Fibroblast of lung (primary cell): ENCODE measurements at regions not wholly inside any gene's neighbourhood (a gene's known extent, or its start where the extent isn't known, plus 50 kb on each side); places are given as distances from the start of the nearest gene placed in this dataset.

Experiments used
- DNase-seq, 2 donors: peaks; one replicate each; pipeline versions ENCODE4 v3.0.0 to v3.0.0-alpha.2; 2010; ENCODE audit warnings: low read depth in 2 of 2
- H2AFZ ChIP-seq: 2 replicates; pipeline ENCODE4 v1.5.1; 2012; ENCODE audit warnings: low read length, control low read depth, inconsistent platforms
- H3K27ac ChIP-seq: 2 replicates; pipeline ENCODE4 v1.5.1; 2011; ENCODE audit warnings: low read length, control low read depth; ENCODE audit not compliant: insufficient read depth
- H3K27me3 ChIP-seq: 2 replicates; pipeline ENCODE4 v1.5.1; 2011; ENCODE audit warnings: mild to moderate bottlenecking, low read length; ENCODE audit not compliant: control insufficient read depth, insufficient read depth
- H3K36me3 ChIP-seq: 2 replicates; pipeline ENCODE4 v1.5.1; 2011; ENCODE audit warnings: low read length; ENCODE audit not compliant: control insufficient read depth, insufficient read depth
- H3K4me1 ChIP-seq: 2 replicates; pipeline ENCODE4 v1.5.1; 2011; ENCODE audit warnings: low read length; ENCODE audit not compliant: control insufficient read depth, insufficient read depth; ENCODE audit errors: extremely low read depth
- H3K4me2 ChIP-seq: 2 replicates; pipeline ENCODE4 v1.5.1; 2011; ENCODE audit warnings: low read length, control low read depth; ENCODE audit not compliant: insufficient read depth; ENCODE audit errors: extremely low read depth
- H3K4me3 ChIP-seq, 4 experiments: fragments of 200-600 bp in 1 of 4; sonication (generic) in 1 of 4; replicated peaks in 1 of 4; 2 replicates each; pipeline ENCODE4 v1.5.1; 2011 to 2016; ENCODE audit warnings: low read length in 4 of 4, low read depth in 3 of 4, mild to moderate bottlenecking in 3 of 4, control low read depth in 2 of 4, inconsistent platforms in 1 of 4, mixed read lengths in 1 of 4; ENCODE audit not compliant: insufficient read depth in 1 of 4; ENCODE audit errors: control extremely low read depth in 1 of 4
- H3K79me2 ChIP-seq: 2 replicates; pipeline ENCODE4 v1.5.1; 2012; ENCODE audit warnings: mild to moderate bottlenecking, low read length, inconsistent platforms; ENCODE audit not compliant: control insufficient read depth, insufficient read depth
- H3K9ac ChIP-seq: 2 replicates; pipeline ENCODE4 v1.5.1; 2011; ENCODE audit warnings: mild to moderate bottlenecking, low read length, control low read depth; ENCODE audit not compliant: insufficient read depth
- H3K9me3 ChIP-seq: 2 replicates; pipeline ENCODE4 v1.5.1; 2012; ENCODE audit warnings: low read depth, low read length; ENCODE audit not compliant: control insufficient read depth, insufficient read depth
- H4K20me1 ChIP-seq: 2 replicates; pipeline ENCODE4 v1.5.1; 2011; ENCODE audit warnings: low read length; ENCODE audit not compliant: control insufficient read depth, insufficient read depth; ENCODE audit errors: extremely low read depth
- CTCF ChIP-seq, 2 donors: IDR thresholded peaks in 1 of 2; conservative IDR thresholded peaks in 1 of 2; 1 replicate in 1 of 2; 2 replicates in 1 of 2; pipeline ENCODE4 v1.5.1; 2011 to 2012; ENCODE audit warnings: low read length in 2 of 2, control low read depth in 1 of 2, inconsistent platforms in 1 of 2, low read depth in 1 of 2, mild to moderate bottlenecking in 1 of 2
- EZH2 ChIP-seq: IDR thresholded peaks from 2 replicates; pipeline ENCODE4 v1.5.1; 2012; ENCODE audit warnings: low read length, control low read depth, mild to moderate bottlenecking; ENCODE audit errors: missing control alignments

- H3K79me2 ChIP-seq, result no peaks in the 10 kb centered on the region
- H3K27ac ChIP-seq, result no peak overlapping the region
- no peaks in the 10 kb centered on the region for H3K36me3 ChIP-seq
- TF ChIP-seq CTCF (conservative IDR thresholded peaks at IDR 0.05 in 1 of 2, IDR thresholded peaks at IDR 0.05 in 1 of 2; ENCODE audit: low read depth in 1 of 2, low read length in 2 of 2) (no peak), EZH2 (no peak)
- H4K20me1 ChIP-seq, result no peaks in the 10 kb centered on the region
- no peak overlapping the region for H2AFZ ChIP-seq
- H3K4me3 ChIP-seq, result no peak overlapping the region
- no peaks in the 10 kb centered on the region for H3K9me3 ChIP-seq
- no peak overlapping the region for H3K9ac ChIP-seq
- no peak overlapping the region for H3K4me2 ChIP-seq
- H3K4me1 ChIP-seq, result no peaks in the 10 kb centered on the region
- no peak for DNase-seq
- H3K27me3 ChIP-seq, result no peaks in the 10 kb centered on the region
Measured at GRCh38 chr12:16716928-16717327, 111.0 kb upstream of the LMO3 start.

- H2AFZ ChIP-seq, result no peak overlapping the region
- no peaks in the 10 kb centered on the region for H3K4me1 ChIP-seq
- H3K27me3 ChIP-seq, result no peaks in the 10 kb centered on the region
- no peak overlapping the region for H3K4me2 ChIP-seq
- H3K4me3 ChIP-seq, result no peak overlapping the region
- no peaks in the 10 kb centered on the region for H3K9me3 ChIP-seq
- no peak for DNase-seq
- TF ChIP-seq CTCF (conservative IDR thresholded peaks at IDR 0.05 in 1 of 2, IDR thresholded peaks at IDR 0.05 in 1 of 2; ENCODE audit: low read depth in 1 of 2, low read length in 2 of 2) (no peak), EZH2 (no peak)
- no peak overlapping the region for H3K27ac ChIP-seq
- H3K79me2 ChIP-seq, result no peaks in the 10 kb centered on the region
- no peak overlapping the region for H3K9ac ChIP-seq
- no peaks in the 10 kb centered on the region for H4K20me1 ChIP-seq
- no peaks in the 10 kb centered on the region for H3K36me3 ChIP-seq
Measured at GRCh38 chr12:16692099-16692498, 86.1 kb upstream of the LMO3 start.

- DNase-seq, result no peak
- Histone ChIP-seq H3K27me3 (no peaks in the 10 kb centered on the region), H3K4me1 (no peaks in the 10 kb centered on the region), H3K9ac (no peak overlapping the region), H3K9me3 (no peaks in the 10 kb centered on the region), H3K27ac (no peak overlapping the region), H3K4me2 (no peak overlapping the region), H3K36me3 (no peaks in the 10 kb centered on the region), H3K4me3 (no peak overlapping the region), H2AFZ (no peak overlapping the region), H4K20me1 (no peaks in the 10 kb centered on the region), H3K79me2 (no peaks in the 10 kb centered on the region)
- no peak for TF ChIP-seq EZH2
- TF ChIP-seq CTCF (conservative IDR thresholded peaks at IDR 0.05 in 1 of 2, IDR thresholded peaks at IDR 0.05 in 1 of 2; ENCODE audit: low read depth in 1 of 2, low read length in 2 of 2), result no peak
Measured at GRCh38 chr12:16691624-16692023, 85.7 kb upstream of the LMO3 start.
